ENCODE measurements at regions not wholly inside any gene's neighbourhood (a gene's known extent, or its start where the extent isn't known, plus 50 kb on each side); places are given as distances from the start of the nearest gene placed in this dataset.

DNA sequence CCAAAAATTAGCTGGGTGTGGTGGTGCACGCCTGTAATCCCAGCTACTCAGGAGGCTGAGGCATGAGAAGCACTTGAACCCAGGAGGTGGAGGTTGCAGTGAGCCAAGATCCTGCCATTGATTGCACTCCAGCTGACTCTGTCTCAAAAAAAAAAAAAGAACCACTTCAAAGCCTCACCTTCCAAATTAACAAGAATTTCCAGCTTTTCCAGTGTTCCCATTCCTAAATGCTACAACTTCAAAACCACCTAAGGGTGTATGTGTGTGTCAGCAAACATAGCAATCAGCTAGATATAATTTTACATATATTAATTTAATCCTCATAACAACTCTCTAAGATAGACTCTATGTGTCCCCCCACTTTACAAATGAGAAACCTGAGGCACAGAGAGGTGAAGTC, 512.5 kb upstream of the PROK2 start:
- BruUV-seq (replicated peaks) = no TSS peak
- ChIA-PET POLR2A (ENCODE audit: low non-redundant PET) (no interaction called here), CTCF (no interaction called here)
- TF ChIP-seq EZH2 (IDR thresholded peaks at IDR 0.05; ENCODE audit: borderline replicate concordance, low read depth, low read length, poor library complexity, severe bottlenecking) (no peak), CTCF (conservative IDR thresholded peaks at IDR 0.05; ENCODE audit: low read depth, low read length) (no peak)
- Histone ChIP-seq H3K36me3 (ENCODE audit: insufficient read depth, low read length, poor library complexity, severe bottlenecking) (no peaks in the 10 kb centered on the region), H3K9me3 (ENCODE audit: low read depth, low read length, poor library complexity, severe bottlenecking) (no peaks in the 10 kb centered on the region), H3K4me3 (ENCODE audit: low read depth, low read length, poor library complexity, severe bottlenecking) (no peak overlapping the region), H3K27me3 (replicated peaks; ENCODE audit: insufficient read depth, low read depth, low read length, poor library complexity) (no peaks in the 10 kb centered on the region), H3K27ac (ENCODE audit: low read depth, low read length, poor library complexity, severe bottlenecking) (no peak overlapping the region), H3K4me1 (ENCODE audit: insufficient read depth, low read length, poor library complexity, severe bottlenecking) (no peaks in the 10 kb centered on the region)
- intact Hi-C loops (cut with micrococcal nuclease; ENCODE audit: unreplicated experiment) = no loop called here
- no peak for DNase-seq (ENCODE audit: low spot score)

- TF ChIP-seq CTCF (conservative IDR thresholded peaks at IDR 0.05; ENCODE audit: low read depth, low read length) = no peak
- TF ChIP-seq EZH2 (IDR thresholded peaks at IDR 0.05; ENCODE audit: borderline replicate concordance, low read depth, low read length, poor library complexity, severe bottlenecking) = no peak
- DNase-seq (ENCODE audit: low spot score) = no peak
- Histone ChIP-seq H3K27ac (ENCODE audit: low read depth, low read length, poor library complexity, severe bottlenecking) (no peak overlapping the region), H3K9me3 (ENCODE audit: low read depth, low read length, poor library complexity, severe bottlenecking) (no peaks in the 10 kb centered on the region), H3K36me3 (ENCODE audit: insufficient read depth, low read length, poor library complexity, severe bottlenecking) (no peaks in the 10 kb centered on the region), H3K4me1 (ENCODE audit: insufficient read depth, low read length, poor library complexity, severe bottlenecking) (no peaks in the 10 kb centered on the region), H3K27me3 (replicated peaks; ENCODE audit: insufficient read depth, low read depth, low read length, poor library complexity) (no peaks in the 10 kb centered on the region), H3K4me3 (ENCODE audit: low read depth, low read length, poor library complexity, severe bottlenecking) (no peak overlapping the region)
- intact Hi-C loops (cut with micrococcal nuclease; ENCODE audit: unreplicated experiment) = no loop called here
- ChIA-PET POLR2A (ENCODE audit: low non-redundant PET) (no interaction called here), CTCF (no interaction called here)
- BruUV-seq (replicated peaks) = no TSS peak
Measured at GRCh38 chr3:72296477-72297111, 511.6 kb upstream of the PROK2 start.

DNA sequence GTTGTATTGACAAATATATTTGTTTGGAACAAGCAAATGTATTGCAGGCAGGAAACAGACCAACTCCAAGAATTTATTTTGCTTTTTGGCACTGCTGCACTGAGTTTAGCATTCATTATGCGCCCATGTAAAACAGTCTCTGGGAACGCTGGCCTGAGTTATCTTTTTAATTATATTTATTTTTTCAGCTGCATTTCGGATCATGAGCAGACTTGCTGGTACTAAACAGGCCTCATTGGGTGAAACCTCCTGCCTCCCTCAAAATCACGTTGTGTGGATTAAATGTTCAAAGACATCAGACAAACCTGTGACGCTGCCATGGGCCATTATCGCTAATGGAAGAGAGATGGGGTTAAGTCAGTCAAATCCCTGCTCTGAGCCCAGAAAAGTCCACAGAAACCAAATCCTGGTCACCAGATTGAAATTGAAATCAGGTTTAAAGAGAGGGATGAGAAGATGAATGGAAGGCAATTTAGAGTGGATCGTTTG, 511.1 kb upstream of the PROK2 start:
- CTCF ChIA-PET = no interaction called here
- no TSS peak for BruUV-seq (replicated peaks)
- Histone ChIP-seq H3K27ac (ENCODE audit: low read depth, low read length, poor library complexity, severe bottlenecking) (no peak overlapping the region), H3K36me3 (ENCODE audit: insufficient read depth, low read length, poor library complexity, severe bottlenecking) (no peaks in the 10 kb centered on the region), H3K9me3 (ENCODE audit: low read depth, low read length, poor library complexity, severe bottlenecking) (no peaks in the 10 kb centered on the region), H3K27me3 (replicated peaks; ENCODE audit: insufficient read depth, low read depth, low read length, poor library complexity) (no peaks in the 10 kb centered on the region), H3K4me3 (ENCODE audit: low read depth, low read length, poor library complexity, severe bottlenecking) (no peak overlapping the region), H3K4me1 (ENCODE audit: insufficient read depth, low read length, poor library complexity, severe bottlenecking) (no peaks in the 10 kb centered on the region)
- DNase-seq (ENCODE audit: low spot score) = no peak
- POLR2A ChIA-PET (ENCODE audit: low non-redundant PET) = no interaction called here
- intact Hi-C loops (cut with micrococcal nuclease; ENCODE audit: unreplicated experiment) = no loop called here
- TF ChIP-seq CTCF (conservative IDR thresholded peaks at IDR 0.05; ENCODE audit: low read depth, low read length) (no peak), EZH2 (IDR thresholded peaks at IDR 0.05; ENCODE audit: borderline replicate concordance, low read depth, low read length, poor library complexity, severe bottlenecking) (no peak)
